ENCODE measurements at regions not wholly inside any gene's neighbourhood (a gene's known extent, or its start where the extent isn't known, plus 50 kb on each side); places are given as distances from the start of the nearest gene placed in this dataset.

DNA sequence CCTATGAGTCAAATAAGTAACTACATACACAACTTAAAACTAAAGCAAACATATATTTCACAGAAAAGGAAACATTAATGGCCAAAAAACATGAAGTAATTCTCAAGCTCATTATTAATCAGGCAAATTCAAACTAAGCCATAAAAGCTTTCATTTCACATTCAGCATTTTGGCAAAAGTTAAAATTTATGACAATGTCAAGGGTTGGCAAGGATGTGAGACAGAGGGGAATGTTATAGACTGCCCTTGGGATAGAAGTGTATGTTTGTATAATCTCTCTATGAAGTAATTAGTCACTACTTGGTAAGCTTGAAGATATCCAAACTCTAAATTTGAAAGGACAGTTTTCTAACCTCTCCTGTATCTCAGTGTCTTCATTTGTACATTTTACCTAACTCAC, 539.4 kb downstream of the RIT2 start:
- no peak overlapping the region for H2AFZ ChIP-seq (ENCODE audit: low read length)
- H3K27ac Mint-ChIP-seq: no peak overlapping the region
- H2BK120ac ChIP-seq (ENCODE audit: low read depth, low read length, poor library complexity, severe bottlenecking): no peak overlapping the region
- no peaks in the 10 kb centered on the region for H3K23me2 ChIP-seq (ENCODE audit: insufficient read length, low read depth, low read length, poor library complexity, severe bottlenecking)
- no peaks in the 10 kb centered on the region for H3K27me3 ChIP-seq (ENCODE audit: insufficient read depth, low read length)
- no peak overlapping the region for H3K4me3 Mint-ChIP-seq
- H3K4me2 ChIP-seq (ENCODE audit: insufficient read depth, insufficient read length, low read length): no peak overlapping the region
- H3K4ac ChIP-seq (ENCODE audit: low read depth, low read length): no peak overlapping the region
- H3K14ac ChIP-seq (ENCODE audit: insufficient read depth, low read length): no peak overlapping the region
- TF ChIP-seq, protein P1, sequence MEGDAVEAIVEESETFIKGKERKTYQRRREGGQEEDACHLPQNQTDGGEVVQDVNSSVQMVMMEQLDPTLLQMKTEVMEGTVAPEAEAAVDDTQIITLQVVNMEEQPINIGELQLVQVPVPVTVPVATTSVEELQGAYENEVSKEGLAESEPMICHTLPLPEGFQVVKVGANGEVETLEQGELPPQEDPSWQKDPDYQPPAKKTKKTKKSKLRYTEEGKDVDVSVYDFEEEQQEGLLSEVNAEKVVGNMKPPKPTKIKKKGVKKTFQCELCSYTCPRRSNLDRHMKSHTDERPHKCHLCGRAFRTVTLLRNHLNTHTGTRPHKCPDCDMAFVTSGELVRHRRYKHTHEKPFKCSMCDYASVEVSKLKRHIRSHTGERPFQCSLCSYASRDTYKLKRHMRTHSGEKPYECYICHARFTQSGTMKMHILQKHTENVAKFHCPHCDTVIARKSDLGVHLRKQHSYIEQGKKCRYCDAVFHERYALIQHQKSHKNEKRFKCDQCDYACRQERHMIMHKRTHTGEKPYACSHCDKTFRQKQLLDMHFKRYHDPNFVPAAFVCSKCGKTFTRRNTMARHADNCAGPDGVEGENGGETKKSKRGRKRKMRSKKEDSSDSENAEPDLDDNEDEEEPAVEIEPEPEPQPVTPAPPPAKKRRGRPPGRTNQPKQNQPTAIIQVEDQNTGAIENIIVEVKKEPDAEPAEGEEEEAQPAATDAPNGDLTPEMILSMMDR (conservative IDR thresholded peaks at IDR 0.05): no peak
- H2BK20ac ChIP-seq (ENCODE audit: low read depth, low read length, poor library complexity, severe bottlenecking): no peak overlapping the region
- H3K27ac ChIP-seq (ENCODE audit: insufficient read length, low read depth, low read length): no peak overlapping the region
- no peaks in the 10 kb centered on the region for H3K79me1 ChIP-seq (ENCODE audit: insufficient read depth, low read depth, low read length, poor library complexity, severe bottlenecking)
- no peak overlapping the region for H4K5ac ChIP-seq (ENCODE audit: insufficient read length, low read depth, low read length)
- H3K9me3 ChIP-seq (ENCODE audit: control insufficient read depth, low read depth, low read length): no peaks in the 10 kb centered on the region
- H3K56ac ChIP-seq (ENCODE audit: insufficient read length, low read depth, low read length): no peak overlapping the region
- H3K18ac ChIP-seq (ENCODE audit: insufficient read length, low read depth, low read length): no peak overlapping the region
- H2AK5ac ChIP-seq (ENCODE audit: insufficient read length, low read length): no peak overlapping the region
- H3K79me2 ChIP-seq (ENCODE audit: insufficient read depth, low read length): no peaks in the 10 kb centered on the region
- no peak overlapping the region for H3T11ph ChIP-seq (ENCODE audit: low read length)
- H3K4me1 ChIP-seq (ENCODE audit: insufficient read depth, low read length): no peaks in the 10 kb centered on the region
- H3K4me1 Mint-ChIP-seq: peaks cover 3 to 13% of the 10 kb centered on the region in 2 experiments
- peaks cover 0 to 3% of the 10 kb centered on the region in 2 experiments; a peak in 1 of 5 replicates for H3K9me3 Mint-ChIP-seq
- no peak for DNase-seq
- no peaks in the 10 kb centered on the region for H4K20me1 ChIP-seq (ENCODE audit: control insufficient read depth, insufficient read depth, insufficient read length)
- H4K91ac ChIP-seq (ENCODE audit: insufficient read length, low read depth, low read length): no peak overlapping the region
- H3K9ac ChIP-seq (ENCODE audit: extremely low read depth, insufficient read length, low read length): no peak overlapping the region
- H2BK15ac ChIP-seq (ENCODE audit: low read depth, low read length): no peak overlapping the region
- H4K8ac ChIP-seq (replicated peaks; ENCODE audit: insufficient read length, low read depth, low read length): no peak overlapping the region
- H2BK12ac ChIP-seq (ENCODE audit: insufficient read length, low read depth, low read length): no peak overlapping the region
- H3K27me3 Mint-ChIP-seq (ENCODE audit: low read depth): no peaks in the 10 kb centered on the region
- H3K23ac ChIP-seq (ENCODE audit: insufficient read length, low read depth, low read length): no peak overlapping the region
- H3K36me3 Mint-ChIP-seq (ENCODE audit: insufficient read depth in 1 of 3, low read depth in 3 of 3): no peaks in the 10 kb centered on the region
- no peak overlapping the region for H2BK5ac ChIP-seq (ENCODE audit: insufficient read length, low read length)
